ENCODE measurements at regions not wholly inside any gene's neighbourhood (a gene's known extent, or its start where the extent isn't known, plus 50 kb on each side); places are given as distances from the start of the nearest gene placed in this dataset.

- Histone ChIP-seq H3K79me2 (ENCODE audit: low read depth) (no peaks in the 10 kb centered on the region), H3K27me3 (ENCODE audit: insufficient read depth, low read depth) (peaks cover 34% of the 10 kb centered on the region), H4K20me1 (ENCODE audit: insufficient read depth) (no peaks in the 10 kb centered on the region), H3K4me3 (no peak overlapping the region), H3F3A (ENCODE audit: insufficient read depth, low read depth) (no peaks in the 10 kb centered on the region), H3K4me1 (replicated peaks; ENCODE audit: insufficient read depth) (no peaks in the 10 kb centered on the region), H3K4me2 (no peak overlapping the region), H3K27ac (no peak overlapping the region), H3K9me3 (ENCODE audit: insufficient read depth, low read depth) (no peaks in the 10 kb centered on the region), H2AFZ (no peak overlapping the region), H3K36me3 (ENCODE audit: low read depth) (no peaks in the 10 kb centered on the region), H3K9me2 (ENCODE audit: insufficient read depth) (no peaks in the 10 kb centered on the region)
- TF ChIP-seq EZH2 (IDR thresholded peaks at IDR 0.05; ENCODE audit: low read depth) = no peak
- TF ChIP-seq CTCF (conservative IDR thresholded peaks at IDR 0.05) = no peak
- intact Hi-C loops (cut with micrococcal nuclease; ENCODE audit: unreplicated experiment) = no loop called here
- ChIA-PET POLR2A (ENCODE audit: unreplicated experiment) (no interaction called here), CTCF (no interaction called here)
- no peak for DNase-seq
- no TSS peak for BruUV-seq (replicated peaks)
These were observed 362.7 kb downstream of the CXCL12 start for GRCh38 chr10:44022203-44022602.

GRCh38 chr10:44020322-44021111 is 364.4 kb downstream of the CXCL12 start:
- Histone ChIP-seq H4K20me1 (ENCODE audit: insufficient read depth) (no peaks in the 10 kb centered on the region), H3K9me3 (ENCODE audit: insufficient read depth, low read depth) (no peaks in the 10 kb centered on the region), H3F3A (ENCODE audit: insufficient read depth, low read depth) (no peaks in the 10 kb centered on the region), H3K4me1 (replicated peaks; ENCODE audit: insufficient read depth) (no peaks in the 10 kb centered on the region), H3K36me3 (ENCODE audit: low read depth) (no peaks in the 10 kb centered on the region), H3K27me3 (ENCODE audit: insufficient read depth, low read depth) (peaks cover 28% of the 10 kb centered on the region), H3K79me2 (ENCODE audit: low read depth) (no peaks in the 10 kb centered on the region), H3K4me2 (no peak overlapping the region), H2AFZ (no peak overlapping the region), H3K9me2 (ENCODE audit: insufficient read depth) (no peaks in the 10 kb centered on the region), H3K27ac (no peak overlapping the region), H3K4me3 (no peak overlapping the region)
- ChIA-PET CTCF (no interaction called here), POLR2A (ENCODE audit: unreplicated experiment) (no interaction called here)
- no TSS peak for BruUV-seq (replicated peaks)
- TF ChIP-seq CTCF (conservative IDR thresholded peaks at IDR 0.05) (no peak), EZH2 (IDR thresholded peaks at IDR 0.05; ENCODE audit: low read depth) (no peak)
- DNase-seq = no peak
- intact Hi-C loops (cut with micrococcal nuclease; ENCODE audit: unreplicated experiment) = no loop called here

- H2AFZ ChIP-seq = no peak overlapping the region
- ChIA-PET POLR2A (ENCODE audit: unreplicated experiment) (no interaction called here), CTCF (no interaction called here)
- intact Hi-C loops (cut with micrococcal nuclease; ENCODE audit: unreplicated experiment) = no loop called here
- H3K9me2 ChIP-seq (ENCODE audit: insufficient read depth) = no peaks in the 10 kb centered on the region
- no peaks in the 10 kb centered on the region for H3K79me2 ChIP-seq (ENCODE audit: low read depth)
- no peak overlapping the region for H3K27ac ChIP-seq
- BruUV-seq (replicated peaks) = no TSS peak
- no peaks in the 10 kb centered on the region for H3F3A ChIP-seq (ENCODE audit: insufficient read depth, low read depth)
- DNase-seq = no peak
- no peaks in the 10 kb centered on the region for H3K9me3 ChIP-seq (ENCODE audit: insufficient read depth, low read depth)
- TF ChIP-seq CTCF (conservative IDR thresholded peaks at IDR 0.05) (no peak), EZH2 (IDR thresholded peaks at IDR 0.05; ENCODE audit: low read depth) (no peak)
- no peak overlapping the region for H3K4me3 ChIP-seq
- no peaks in the 10 kb centered on the region for H3K36me3 ChIP-seq (ENCODE audit: low read depth)
- no peaks in the 10 kb centered on the region for H3K4me1 ChIP-seq (replicated peaks; ENCODE audit: insufficient read depth)
- no peaks in the 10 kb centered on the region for H4K20me1 ChIP-seq (ENCODE audit: insufficient read depth)
- H3K4me2 ChIP-seq = no peak overlapping the region
- peaks cover 19% of the 10 kb centered on the region; the same call in 1 of the 2 replicates for H3K27me3 ChIP-seq (ENCODE audit: insufficient read depth, low read depth)
These were observed 367.3 kb downstream of the CXCL12 start for GRCh38 chr10:44017483-44018145.

Measured in PC-9 (cell line).